Hepatocyte (in vitro differentiated cells): ENCODE measurements at regions not wholly inside any gene's neighbourhood (a gene's known extent, or its start where the extent isn't known, plus 50 kb on each side); places are given as distances from the start of the nearest gene placed in this dataset.

ENCODE experiments used
- DNase-seq: peaks from one replicate; pipeline ENCODE4 v3.0.0-alpha.2; 2016; ENCODE audit warnings: low spot score
- H2AFZ ChIP-seq: fragments of 200-600 bp; sonication (generic); 2 replicates; pipeline ENCODE4 v1.6.0; 2016; ENCODE audit warnings: antibody characterized with exemption, mild to moderate bottlenecking
- H3K27ac ChIP-seq: fragments of 200-600 bp; sonication (generic); 2 replicates; pipeline ENCODE4 v1.5.1; 2016; ENCODE audit warnings: mild to moderate bottlenecking
- H3K27me3 ChIP-seq: fragments of 200-600 bp; sonication (generic); 2 replicates; pipeline ENCODE4 v1.6.1; 2016
- H3K36me3 ChIP-seq: fragments of 200-600 bp; sonication (generic); replicated peaks from 2 replicates; pipeline ENCODE4 v1.5.1; 2016; ENCODE audit warnings: low read depth; ENCODE audit not compliant: insufficient read depth
- H3K4me1 ChIP-seq: fragments of 200-600 bp; sonication (generic); 2 replicates; pipeline ENCODE4 v1.5.1; 2016; ENCODE audit warnings: mild to moderate bottlenecking, moderate library complexity; ENCODE audit not compliant: insufficient read depth
- H3K4me2 ChIP-seq: fragments of 200-600 bp; sonication (generic); 2 replicates; pipeline ENCODE4 v1.6.0; 2016
- H3K4me3 ChIP-seq: fragments of 200-600 bp; sonication (generic); 2 replicates; pipeline ENCODE4 v1.5.1; 2016; ENCODE audit warnings: mild to moderate bottlenecking
- H3K79me2 ChIP-seq: fragments of 200-600 bp; sonication (generic); 2 replicates; pipeline ENCODE4 v1.6.0; 2017; ENCODE audit warnings: mild to moderate bottlenecking
- H3K9me2 ChIP-seq: fragments of 200-600 bp; sonication (generic); replicated peaks from 2 replicates; pipeline ENCODE4 v1.6.0; 2017; ENCODE audit warnings: mild to moderate bottlenecking; ENCODE audit not compliant: insufficient read depth
- H3K9me3 ChIP-seq: fragments of 200-600 bp; sonication (generic); 2 replicates; pipeline ENCODE4 v1.5.1; 2016; ENCODE audit warnings: low read depth, mild to moderate bottlenecking
- H4K20me1 ChIP-seq: fragments of 200-600 bp; sonication (generic); 2 replicates; pipeline ENCODE4 v1.6.0; 2016; ENCODE audit warnings: mild to moderate bottlenecking; ENCODE audit not compliant: insufficient read depth, poor library complexity, severe bottlenecking
- CTCF ChIP-seq: fragments of 200-600 bp; sonication (generic); IDR thresholded peaks from 2 replicates; pipeline ENCODE4 v1.5.1; 2016; ENCODE audit warnings: antibody characterized with exemption, mild to moderate bottlenecking; ENCODE audit not compliant: poor library complexity
- EZH2 ChIP-seq: fragments of 200-600 bp; sonication (generic); IDR thresholded peaks from 2 replicates; pipeline ENCODE4 v1.6.1; 2016; ENCODE audit warnings: antibody characterized with exemption, mild to moderate bottlenecking, borderline replicate concordance
- EZH2phosphoT487 ChIP-seq: fragments of 200-600 bp; sonication (generic); IDR thresholded peaks from one replicate; pipeline ENCODE4 v1.6.1; 2018; ENCODE audit warnings: antibody characterized with exemption, mild to moderate bottlenecking, low read depth, moderate library complexity; ENCODE audit not compliant: unreplicated experiment, severe bottlenecking
- WGBS: methylation state at CpG from one replicate; pipeline ENCODE4 v1.1.6; 2016; ENCODE audit warnings: low lambda C conversion rate; ENCODE audit errors: missing lambda C conversion rate; 5-methylcytosine and 5-hydroxymethylcytosine counted together

DNA sequence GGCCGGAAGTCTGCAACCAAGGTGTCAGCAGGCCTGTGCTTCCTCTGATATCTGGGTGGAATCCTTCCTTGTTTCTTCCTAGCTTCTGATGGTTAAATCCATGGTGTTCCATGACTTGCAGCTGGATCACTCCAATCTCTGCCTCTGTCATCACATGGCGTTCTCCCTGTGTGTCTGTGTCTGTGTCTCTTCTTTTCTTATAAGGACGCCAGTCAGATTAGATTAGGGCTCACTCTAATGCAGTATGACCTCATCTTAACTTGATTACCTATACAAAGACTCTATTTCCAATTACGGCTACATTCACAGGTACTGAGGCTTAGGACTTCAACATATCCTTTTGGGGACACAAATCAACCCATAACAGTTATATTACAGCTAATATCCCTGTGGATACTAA lies 70.3 kb upstream of the FAM3C start:
- Histone ChIP-seq H2AFZ (no peak overlapping the region), H3K79me2 (peaks cover 4% of the 10 kb centered on the region), H3K4me2 (no peak overlapping the region), H3K27me3 (no peaks in the 10 kb centered on the region), H3K27ac (no peak overlapping the region), H3K4me1 (no peaks in the 10 kb centered on the region), H3K9me3 (no peaks in the 10 kb centered on the region), H3K36me3 (no peaks in the 10 kb centered on the region), H3K4me3 (no peak overlapping the region), H3K9me2 (no peaks in the 10 kb centered on the region), H4K20me1 (no peaks in the 10 kb centered on the region)
- no peak for DNase-seq
- 95% methylated on average over 4 of the region's 4 CpGs for WGBS
- TF ChIP-seq EZH2phosphoT487 (no peak), EZH2 (no peak), CTCF (no peak)

GRCh38 chr7:121459148-121459547 lies 63.0 kb upstream of the FAM3C start:
- no peak overlapping the region for H2AFZ ChIP-seq
- no peak for DNase-seq
- no peak overlapping the region for H3K4me3 ChIP-seq
- no peaks in the 10 kb centered on the region for H3K27me3 ChIP-seq
- 89% methylated on average over 2 of the region's 2 CpGs for WGBS
- no peak for TF ChIP-seq EZH2phosphoT487
- no peak for TF ChIP-seq EZH2
- no peak for TF ChIP-seq CTCF
- peaks cover 3% of the 10 kb centered on the region for H4K20me1 ChIP-seq
- no peaks in the 10 kb centered on the region for H3K36me3 ChIP-seq
- H3K27ac ChIP-seq = no peak overlapping the region
- H3K9me3 ChIP-seq = no peaks in the 10 kb centered on the region
- no peaks in the 10 kb centered on the region for H3K4me1 ChIP-seq
- no peaks in the 10 kb centered on the region for H3K79me2 ChIP-seq
- H3K4me2 ChIP-seq = no peak overlapping the region
- H3K9me2 ChIP-seq = no peaks in the 10 kb centered on the region

GRCh38 chr7:121456785-121457359 lies 60.8 kb upstream of the FAM3C start:
- no peak for DNase-seq
- peaks cover 3% of the 10 kb centered on the region for H4K20me1 ChIP-seq
- H3K79me2 ChIP-seq = no peaks in the 10 kb centered on the region
- 92% methylated on average over 3 of the region's 3 CpGs for WGBS
- no peaks in the 10 kb centered on the region for H3K36me3 ChIP-seq
- no peak overlapping the region for H3K4me3 ChIP-seq
- H3K9me2 ChIP-seq = no peaks in the 10 kb centered on the region
- H3K4me2 ChIP-seq = no peak overlapping the region
- no peaks in the 10 kb centered on the region for H3K9me3 ChIP-seq
- H3K27me3 ChIP-seq = no peaks in the 10 kb centered on the region
- no peaks in the 10 kb centered on the region for H3K4me1 ChIP-seq
- no peak overlapping the region for H3K27ac ChIP-seq
- no peak for TF ChIP-seq EZH2
- TF ChIP-seq EZH2phosphoT487 = no peak
- TF ChIP-seq CTCF = no peak
- no peak overlapping the region for H2AFZ ChIP-seq

- Histone ChIP-seq H3K9me3 (no peaks in the 10 kb centered on the region), H3K27ac (no peak overlapping the region), H3K27me3 (no peaks in the 10 kb centered on the region), H3K4me2 (no peak overlapping the region), H3K9me2 (no peaks in the 10 kb centered on the region), H3K79me2 (no peaks in the 10 kb centered on the region), H3K36me3 (no peaks in the 10 kb centered on the region), H3K4me1 (no peaks in the 10 kb centered on the region), H2AFZ (no peak overlapping the region), H3K4me3 (no peak overlapping the region), H4K20me1 (peaks cover 3% of the 10 kb centered on the region)
- no peak for DNase-seq
- 95% methylated on average over 1 of the region's 1 CpG for WGBS
- TF ChIP-seq CTCF (no peak), EZH2phosphoT487 (no peak), EZH2 (no peak)
Measured at GRCh38 chr7:121456015-121456414, 59.9 kb upstream of the FAM3C start.
